ENCODE measurements at regions not wholly inside any gene's neighbourhood (a gene's known extent, or its start where the extent isn't known, plus 50 kb on each side); places are given as distances from the start of the nearest gene placed in this dataset.
A peak's percentile ranks its signal among the peaks of the same experiment; 100 is the strongest.

GRCh38 chr5:71828291-71829040 lies 109.4 kb downstream of the CARTPT start:
- Histone ChIP-seq H3K14ac (ENCODE audit: low read length) (no peak overlapping the region), H3K36me3 (ENCODE audit: control insufficient read depth in 1 of 2, insufficient read depth in 2 of 2, low read length in 2 of 2) (peaks cover 0 to 2% of the 10 kb centered on the region in 2 experiments), H3K18ac (ENCODE audit: low read length) (no peak overlapping the region), H3K79me1 (ENCODE audit: low read length) (no peaks in the 10 kb centered on the region), H4K8ac (ENCODE audit: low read depth, low read length) (no peak overlapping the region), H2AK5ac (ENCODE audit: low read length) (no peak overlapping the region), H3K4me3 (ENCODE audit: low read depth, low read length) (no peak overlapping the region), H3K4me2 (ENCODE audit: low read length) (no peak overlapping the region), H2AFZ (ENCODE audit: insufficient read depth, low read length, poor library complexity) (no peak overlapping the region), H3K23ac (ENCODE audit: low read length) (no peak overlapping the region), H2BK5ac (ENCODE audit: low read depth, low read length, poor library complexity) (no peak overlapping the region), H4K12ac (ENCODE audit: low read depth, low read length) (no peak overlapping the region), H3K4me1 (ENCODE audit: control insufficient read depth in 1 of 2, insufficient read depth in 2 of 2, low read length in 2 of 2) (no peaks in the 10 kb centered on the region), H3K9me3 (ENCODE audit: insufficient read depth, low read depth, low read length) (peaks cover 10% of the 10 kb centered on the region), H3K9ac (ENCODE audit: low read length) (no peak overlapping the region), H2BK120ac (ENCODE audit: insufficient read depth, low read length, poor library complexity) (no peak overlapping the region), H3K27ac (ENCODE audit: low read depth, low read length) (no peak overlapping the region), H3K79me2 (ENCODE audit: control insufficient read depth, insufficient read depth, low read length, poor library complexity) (no peaks in the 10 kb centered on the region), H4K91ac (ENCODE audit: low read depth, low read length) (no peak overlapping the region), H3K4ac (ENCODE audit: low read depth, low read length) (no peak overlapping the region), H2BK12ac (ENCODE audit: low read length) (no peak overlapping the region), H3K27me3 (ENCODE audit: insufficient read depth, low read length) (no peaks in the 10 kb centered on the region)
- DNase-seq = peak in 1 of 2 donors; percentile 9
- no CpG with 5 or more reads among the region's 2 CpGs for WGBS (ENCODE audit: extremely low coverage, insufficient coverage, insufficient read length)

- no CpG with 5 or more reads among the region's 5 CpGs for WGBS (ENCODE audit: extremely low coverage, insufficient coverage, insufficient read length)
These were observed 110.1 kb downstream of the CARTPT start for GRCh38 chr5:71829206-71829605.

GRCh38 chr5:71830681-71831539 lies 111.8 kb downstream of the CARTPT start:
- Histone ChIP-seq H3K9ac (ENCODE audit: low read length) (no peak overlapping the region), H3K27me3 (ENCODE audit: insufficient read depth, low read length) (no peaks in the 10 kb centered on the region), H2BK12ac (ENCODE audit: low read length) (no peak overlapping the region), H3K9me3 (ENCODE audit: insufficient read depth, low read depth, low read length) (peaks cover 10% of the 10 kb centered on the region), H3K36me3 (ENCODE audit: control insufficient read depth in 1 of 2, insufficient read depth in 2 of 2, low read length in 2 of 2) (peaks cover 0 to 2% of the 10 kb centered on the region in 2 experiments), H3K14ac (ENCODE audit: low read length) (no peak overlapping the region), H3K79me2 (ENCODE audit: control insufficient read depth, insufficient read depth, low read length, poor library complexity) (no peaks in the 10 kb centered on the region), H4K12ac (ENCODE audit: low read depth, low read length) (no peak overlapping the region), H3K79me1 (ENCODE audit: low read length) (no peaks in the 10 kb centered on the region), H4K91ac (ENCODE audit: low read depth, low read length) (no peak overlapping the region), H3K23ac (ENCODE audit: low read length) (no peak overlapping the region), H2BK120ac (ENCODE audit: insufficient read depth, low read length, poor library complexity) (no peak overlapping the region), H2BK5ac (ENCODE audit: low read depth, low read length, poor library complexity) (no peak overlapping the region), H3K4me1 (ENCODE audit: control insufficient read depth in 1 of 2, insufficient read depth in 2 of 2, low read length in 2 of 2) (no peaks in the 10 kb centered on the region), H3K18ac (ENCODE audit: low read length) (no peak overlapping the region), H2AK5ac (ENCODE audit: low read length) (no peak overlapping the region), H3K4ac (ENCODE audit: low read depth, low read length) (no peak overlapping the region), H4K8ac (ENCODE audit: low read depth, low read length) (no peak overlapping the region), H3K27ac (ENCODE audit: low read depth, low read length) (no peak overlapping the region), H3K4me2 (ENCODE audit: low read length) (no peak overlapping the region), H2AFZ (ENCODE audit: insufficient read depth, low read length, poor library complexity) (no peak overlapping the region), H3K4me3 (ENCODE audit: low read depth, low read length) (no peak overlapping the region)
- no CpG with 5 or more reads among the region's 4 CpGs for WGBS (ENCODE audit: extremely low coverage, insufficient coverage, insufficient read length)
- DNase-seq = no peak

More at GRCh38 chr5:71829206-71829605, 110.1 kb downstream of the CARTPT start:
- Histone ChIP-seq H2BK5ac (ENCODE audit: low read depth, low read length, poor library complexity) (no peak overlapping the region), H3K23ac (ENCODE audit: low read length) (no peak overlapping the region), H3K27me3 (ENCODE audit: insufficient read depth, low read length) (no peaks in the 10 kb centered on the region), H2BK120ac (ENCODE audit: insufficient read depth, low read length, poor library complexity) (no peak overlapping the region), H3K9me3 (ENCODE audit: insufficient read depth, low read depth, low read length) (peaks cover 10% of the 10 kb centered on the region), H3K36me3 (ENCODE audit: control insufficient read depth in 1 of 2, insufficient read depth in 2 of 2, low read length in 2 of 2) (peaks cover 0 to 2% of the 10 kb centered on the region in 2 experiments), H3K4me2 (ENCODE audit: low read length) (no peak overlapping the region), H4K8ac (ENCODE audit: low read depth, low read length) (no peak overlapping the region), H3K4ac (ENCODE audit: low read depth, low read length) (no peak overlapping the region), H3K4me1 (ENCODE audit: control insufficient read depth in 1 of 2, insufficient read depth in 2 of 2, low read length in 2 of 2) (no peaks in the 10 kb centered on the region), H2AFZ (ENCODE audit: insufficient read depth, low read length, poor library complexity) (no peak overlapping the region), H3K4me3 (ENCODE audit: low read depth, low read length) (no peak overlapping the region), H3K27ac (ENCODE audit: low read depth, low read length) (no peak overlapping the region), H2BK12ac (ENCODE audit: low read length) (no peak overlapping the region), H3K79me2 (ENCODE audit: control insufficient read depth, insufficient read depth, low read length, poor library complexity) (no peaks in the 10 kb centered on the region), H4K91ac (ENCODE audit: low read depth, low read length) (no peak overlapping the region), H3K79me1 (ENCODE audit: low read length) (no peaks in the 10 kb centered on the region), H3K14ac (ENCODE audit: low read length) (no peak overlapping the region), H4K12ac (ENCODE audit: low read depth, low read length) (no peak overlapping the region), H3K9ac (ENCODE audit: low read length) (no peak overlapping the region), H2AK5ac (ENCODE audit: low read length) (no peak overlapping the region), H3K18ac (ENCODE audit: low read length) (no peak overlapping the region)
- DNase-seq = no peak

GRCh38 chr5:71832812-71833715 lies 114.0 kb downstream of the CARTPT start:
- no peaks in the 10 kb centered on the region for H3K79me2 ChIP-seq (ENCODE audit: control insufficient read depth, insufficient read depth, low read length, poor library complexity)
- no peaks in the 10 kb centered on the region for H3K36me3 ChIP-seq (ENCODE audit: control insufficient read depth in 1 of 2, insufficient read depth in 2 of 2, low read length in 2 of 2)
- H3K9ac ChIP-seq (ENCODE audit: low read length) = no peak overlapping the region
- DNase-seq = no peak
- no peak overlapping the region for H2BK12ac ChIP-seq (ENCODE audit: low read length)
- no peak overlapping the region for H2AK5ac ChIP-seq (ENCODE audit: low read length)
- WGBS (ENCODE audit: extremely low coverage, insufficient coverage, insufficient read length) = no CpG with 5 or more reads among the region's 4 CpGs
- H3K14ac ChIP-seq (ENCODE audit: low read length) = no peak overlapping the region
- H3K79me1 ChIP-seq (ENCODE audit: low read length) = no peaks in the 10 kb centered on the region
- H2BK120ac ChIP-seq (ENCODE audit: insufficient read depth, low read length, poor library complexity) = no peak overlapping the region
- H3K4me3 ChIP-seq (ENCODE audit: low read depth, low read length) = no peak overlapping the region
- no peak overlapping the region for H4K91ac ChIP-seq (ENCODE audit: low read depth, low read length)
- H4K8ac ChIP-seq (ENCODE audit: low read depth, low read length) = no peak overlapping the region
- no peak overlapping the region for H3K4ac ChIP-seq (ENCODE audit: low read depth, low read length)
- H3K23ac ChIP-seq (ENCODE audit: low read length) = no peak overlapping the region
- H3K4me2 ChIP-seq (ENCODE audit: low read length) = no peak overlapping the region
- H3K18ac ChIP-seq (ENCODE audit: low read length) = no peak overlapping the region
- H3K4me1 ChIP-seq (ENCODE audit: control insufficient read depth in 1 of 2, insufficient read depth in 2 of 2, low read length in 2 of 2) = no peaks in the 10 kb centered on the region
- no peaks in the 10 kb centered on the region for H3K27me3 ChIP-seq (ENCODE audit: insufficient read depth, low read length)
- H3K27ac ChIP-seq (ENCODE audit: low read depth, low read length) = no peak overlapping the region
- H2AFZ ChIP-seq (ENCODE audit: insufficient read depth, low read length, poor library complexity) = no peak overlapping the region
- H3K9me3 ChIP-seq (ENCODE audit: insufficient read depth, low read depth, low read length) = no peaks in the 10 kb centered on the region
- no peak overlapping the region for H4K12ac ChIP-seq (ENCODE audit: low read depth, low read length)
- no peak overlapping the region for H2BK5ac ChIP-seq (ENCODE audit: low read depth, low read length, poor library complexity)

Measured in trophoblast cell (in vitro differentiated cells and primary cell).